Breast epithelium (tissue), 3 donors: ENCODE measurements at regions not wholly inside any gene's neighbourhood (a gene's known extent, or its start where the extent isn't known, plus 50 kb on each side); places are given as distances from the start of the nearest gene placed in this dataset.

ENCODE experiments used
- CTCF ChIP-seq, 3 donors: fragments of 450-650 bp; IDR thresholded peaks; one replicate each; pipeline ENCODE4 v1.5.1; 2016 to 2017; ENCODE audit warnings: antibody characterized with exemption in 3 of 3, mild to moderate bottlenecking in 3 of 3, moderate library complexity in 3 of 3
- POLR2A ChIP-seq: fragments of 450-650 bp; IDR thresholded peaks from one replicate; pipeline ENCODE4 v1.6.1; 2016; ENCODE audit warnings: antibody characterized with exemption, mild to moderate bottlenecking, moderate library complexity

GRCh38 chr2:21203976-21204375, 80.2 kb downstream of the TDRD15 start:
- no peak for TF ChIP-seq CTCF (IDR thresholded peaks at IDR 0.05)
- TF ChIP-seq POLR2A: no peak
